PC-3 (cell line): ENCODE measurements at regions not wholly inside any gene's neighbourhood (a gene's known extent, or its start where the extent isn't known, plus 50 kb on each side); places are given as distances from the start of the nearest gene placed in this dataset.

Experiments
- ATAC-seq: fragments of 200-7000 bp; cut with Tn5 transposase; 2 replicates; pipeline ENCODE4 v1.9.1; 2020; ENCODE audit warnings: mild to moderate bottlenecking, moderate library complexity
- BruUV-seq: library from RNA; stranded (reverse); fragments of 400-500 nt; replicated peaks from 2 replicates; lab custom pipeline; 2021; lab: Mats Ljungman, UMichigan
- CTCF ChIA-PET: fragments of 300-600 bp; sonication (Branson Sonifier 250); formaldehyde crosslinking; loops from one replicate; lab custom pipeline; 2022; ENCODE audit warnings: antibody characterized with exemption; lab: Charles Lee
- POLR2A ChIA-PET: fragments of 300-600 bp; sonication (Branson Sonifier 250); formaldehyde crosslinking; loops from one replicate; lab custom pipeline; 2022; ENCODE audit warnings: antibody characterized with exemption; ENCODE audit not compliant: unreplicated experiment; lab: Charles Lee
- DNase-seq: peaks from one replicate; pipeline ENCODE4 v3.0.0-alpha.2; 2015
- H2AFZ ChIP-seq: fragments of 300-600 bp; sonication (generic); 2 replicates; pipeline ENCODE4 v1.6.0; 2016; ENCODE audit warnings: antibody characterized with exemption, low read length
- H3F3A ChIP-seq: fragments of 300-600 bp; sonication (generic); one replicate; pipeline ENCODE4 v1.6.0; 2017; ENCODE audit warnings: antibody characterized with exemption, low read length, control low read depth, mild to moderate bottlenecking; ENCODE audit not compliant: unreplicated experiment
- H3K27ac ChIP-seq: fragments of 300-600 bp; sonication (generic); 2 replicates; pipeline ENCODE4 v1.5.1; 2016; ENCODE audit warnings: mild to moderate bottlenecking, low read length
- H3K27me3 ChIP-seq: fragments of 300-600 bp; sonication (generic); 2 replicates; pipeline ENCODE4 v1.6.1; 2016; ENCODE audit warnings: low read length, mixed read lengths
- H3K36me3 ChIP-seq: fragments of 300-600 bp; sonication (generic); 2 replicates; pipeline ENCODE4 v1.6.1; 2016; ENCODE audit warnings: low read depth, mixed run types, low read length, mixed read lengths
- H3K4me1 ChIP-seq: fragments of 300-600 bp; sonication (generic); 2 replicates; pipeline ENCODE4 v1.5.1; 2016; ENCODE audit warnings: low read length; ENCODE audit not compliant: insufficient read depth
- H3K4me2 ChIP-seq: fragments of 300-600 bp; sonication (generic); 2 replicates; pipeline ENCODE4 v1.6.0; 2016; ENCODE audit warnings: low read length
- H3K4me3 ChIP-seq: fragments of 300-600 bp; sonication (generic); 2 replicates; pipeline ENCODE4 v1.5.1; 2016; ENCODE audit warnings: mild to moderate bottlenecking, low read length, mixed read lengths
- H3K79me2 ChIP-seq: fragments of 300-600 bp; sonication (generic); 2 replicates; pipeline ENCODE4 v1.6.1; 2017; ENCODE audit warnings: low read length, mixed read lengths
- H3K9ac ChIP-seq: fragments of 300-600 bp; sonication (generic); 2 replicates; pipeline ENCODE4 v1.6.0; 2016; ENCODE audit warnings: mild to moderate bottlenecking, low read length
- H3K9me2 ChIP-seq: fragments of 300-600 bp; sonication (generic); replicated peaks from 2 replicates; pipeline ENCODE4 v1.6.1; 2016; ENCODE audit warnings: mixed run types, low read length, mixed read lengths
- H3K9me3 ChIP-seq: fragments of 300-600 bp; sonication (generic); 2 replicates; pipeline ENCODE4 v1.6.1; 2016; ENCODE audit warnings: low read length, mixed read lengths
- H4K20me1 ChIP-seq: fragments of 300-600 bp; sonication (generic); 2 replicates; pipeline ENCODE4 v1.6.1; 2016; ENCODE audit warnings: low read length, mixed read lengths
- CTCF ChIP-seq: fragments of 300-600 bp; sonication (generic); conservative IDR thresholded peaks from 2 replicates; pipeline ENCODE4 v1.5.1; 2017; ENCODE audit warnings: antibody characterized with exemption, low read depth, mild to moderate bottlenecking, low read length
- EZH2 ChIP-seq: fragments of 300-600 bp; sonication (generic); IDR thresholded peaks from one replicate; pipeline ENCODE4 v1.6.1; 2017; ENCODE audit warnings: antibody characterized with exemption, mild to moderate bottlenecking, low read length; ENCODE audit not compliant: unreplicated experiment
- EZH2phosphoT487 ChIP-seq: fragments of 300-600 bp; sonication (generic); IDR thresholded peaks from 2 replicates; pipeline ENCODE4 v1.6.1; 2018; ENCODE audit warnings: mild to moderate bottlenecking, antibody characterized with exemption, low read length, borderline replicate concordance
- intact Hi-C: fragments of 100-400 bp; cut with micrococcal nuclease; formaldehyde crosslinking; loops from 2 replicates; pipeline ENCODE4 v1.9.0; 2023

GRCh38 chr5:9876451-9876850 lies 246.3 kb upstream of the TAS2R1 start:
- H3K4me1 ChIP-seq: no peaks in the 10 kb centered on the region
- no peaks in the 10 kb centered on the region for H3F3A ChIP-seq
- intact Hi-C loops: no loop called here
- no peaks in the 10 kb centered on the region for H3K9me2 ChIP-seq
- H4K20me1 ChIP-seq: no peaks in the 10 kb centered on the region
- no peaks in the 10 kb centered on the region for H3K27me3 ChIP-seq
- H3K36me3 ChIP-seq: no peaks in the 10 kb centered on the region
- BruUV-seq: no TSS peak
- ChIA-PET POLR2A (no interaction called here), CTCF (no interaction called here)
- TF ChIP-seq CTCF: no peak
- TF ChIP-seq EZH2: no peak
- no peak for TF ChIP-seq EZH2phosphoT487
- H3K9ac ChIP-seq: no peak overlapping the region
- no peak overlapping the region for H2AFZ ChIP-seq
- H3K27ac ChIP-seq: no peak overlapping the region
- ATAC-seq (no peak), DNase-seq (no peak)
- no peaks in the 10 kb centered on the region for H3K9me3 ChIP-seq
- no peak overlapping the region for H3K4me2 ChIP-seq
- H3K4me3 ChIP-seq: no peak overlapping the region
- H3K79me2 ChIP-seq: no peaks in the 10 kb centered on the region

DNA sequence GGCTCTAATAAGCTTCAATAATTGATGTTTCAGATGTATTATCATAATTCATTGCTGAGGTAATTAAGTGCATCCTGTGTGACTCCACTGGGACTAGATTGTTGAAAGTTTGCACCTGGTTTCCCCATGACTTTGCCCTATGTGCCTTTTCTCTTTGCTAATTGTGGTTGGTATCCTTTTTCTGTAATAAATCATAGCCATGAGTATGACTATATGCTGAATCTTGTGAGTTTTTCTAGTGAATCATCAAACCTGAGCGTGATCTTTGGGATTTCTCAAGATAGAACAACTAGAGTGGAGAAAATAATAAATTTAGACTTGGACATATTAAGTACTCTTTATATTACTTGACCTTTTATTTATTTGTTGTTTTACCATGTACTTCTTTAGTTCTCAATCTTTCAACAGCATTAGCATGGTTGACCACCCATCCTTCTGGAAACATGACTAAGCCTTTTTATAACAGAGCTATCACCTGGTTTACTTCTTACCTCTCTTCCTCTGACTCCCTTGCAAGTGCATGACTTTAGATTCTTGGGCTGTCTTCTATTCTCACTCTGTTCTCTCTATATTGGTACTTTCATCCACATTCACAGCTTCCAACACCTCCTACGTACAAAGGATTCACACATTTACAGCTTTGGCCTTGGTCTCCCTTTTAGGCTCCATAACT lies 239.6 kb upstream of the TAS2R1 start:
- Histone ChIP-seq H2AFZ (no peak overlapping the region), H3K79me2 (no peaks in the 10 kb centered on the region), H3K4me3 (no peak overlapping the region), H3F3A (peaks cover 7% of the 10 kb centered on the region), H3K27ac (peak overlapping the region; percentile 90), H3K9me2 (no peaks in the 10 kb centered on the region), H3K4me2 (peak overlapping the region; percentile 43), H4K20me1 (no peaks in the 10 kb centered on the region), H3K9ac (peak overlapping the region; percentile 67), H3K27me3 (no peaks in the 10 kb centered on the region), H3K36me3 (peaks cover 9% of the 10 kb centered on the region; the same call in 1 of the 2 replicates), H3K9me3 (peaks cover 24% of the 10 kb centered on the region), H3K4me1 (peaks cover 21% of the 10 kb centered on the region)
- POLR2A ChIA-PET: no interaction called here
- intact Hi-C loops: no loop called here
- BruUV-seq: no TSS peak
- TF ChIP-seq EZH2 (no peak), CTCF (no peak), EZH2phosphoT487 (no peak)
- peak; percentile 77 for ATAC-seq
- DNase-seq: peak; percentile 97
- CTCF ChIA-PET: no interaction called here

GRCh38 chr5:9865574-9865973 lies 235.4 kb upstream of the TAS2R1 start:
- DNase-seq (peak; percentile 15), ATAC-seq (no peak)
- Histone ChIP-seq H3K4me1 (peaks cover 17% of the 10 kb centered on the region), H3K4me3 (no peak overlapping the region), H3F3A (peaks cover 6% of the 10 kb centered on the region), H3K79me2 (no peaks in the 10 kb centered on the region), H2AFZ (no peak overlapping the region), H3K9me3 (peaks cover 26% of the 10 kb centered on the region), H3K4me2 (no peak overlapping the region), H3K36me3 (peaks cover 11% of the 10 kb centered on the region; the same call in 1 of the 2 replicates), H3K9me2 (no peaks in the 10 kb centered on the region), H4K20me1 (no peaks in the 10 kb centered on the region), H3K27me3 (peaks cover 6% of the 10 kb centered on the region; the same call in 1 of the 2 replicates), H3K9ac (no peak overlapping the region), H3K27ac (no peak overlapping the region)
- TF ChIP-seq EZH2 (no peak), EZH2phosphoT487 (no peak), CTCF (no peak)
- intact Hi-C loops: no loop called here
- no TSS peak for BruUV-seq
- POLR2A ChIA-PET: no interaction called here
- CTCF ChIA-PET: no interaction called here
